ENCODE measurements at regions not wholly inside any gene's neighbourhood (a gene's known extent, or its start where the extent isn't known, plus 50 kb on each side); places are given as distances from the start of the nearest gene placed in this dataset.
"Not testable (repeated sequence)": the region's sequence is repeated elsewhere in the genome, so short reads cannot be mapped to it uniquely, and the experiment has no call there.

DNA sequence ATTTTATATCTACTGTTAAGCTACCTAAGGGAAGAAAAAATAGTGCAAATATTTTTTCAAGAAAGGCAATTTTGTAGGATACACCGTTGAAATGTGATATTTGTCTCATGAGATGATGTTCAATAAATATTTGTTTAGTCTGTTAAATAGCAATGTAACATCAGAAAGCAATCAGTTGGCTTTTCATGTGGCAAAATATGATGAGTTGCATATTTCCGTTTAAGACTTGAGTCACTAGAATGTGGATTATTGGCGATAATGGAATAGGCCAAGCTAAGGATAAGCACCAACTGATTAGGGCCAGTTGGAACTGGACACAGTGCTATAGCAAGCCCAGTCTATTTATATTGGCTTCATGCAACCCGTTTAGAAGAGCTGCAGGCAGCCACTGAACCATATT, 250.4 kb upstream of the SLC16A7 start:
- DNase-seq (ENCODE audit: low spot score): no peak

DNA sequence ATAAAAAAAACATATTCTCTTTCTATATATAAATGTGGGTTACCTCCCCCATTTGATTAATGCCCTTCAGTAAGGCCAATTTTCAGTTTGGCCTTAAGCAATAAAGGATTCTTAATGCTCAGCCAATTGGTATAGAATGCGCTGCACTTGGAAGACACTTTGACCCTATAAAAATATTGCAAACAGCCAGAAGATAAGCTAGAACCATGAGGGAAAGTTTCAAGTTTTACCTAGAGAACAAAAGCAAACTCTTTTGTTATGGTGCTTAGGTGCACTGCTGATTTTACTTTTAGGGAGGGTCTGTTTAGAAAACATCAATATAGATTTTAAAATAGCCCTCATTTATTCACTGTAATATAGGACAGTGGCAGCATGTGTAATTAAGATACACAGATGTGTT, 251.6 kb upstream of the SLC16A7 start:
- DNase-seq (ENCODE audit: low spot score): no peak

DNA sequence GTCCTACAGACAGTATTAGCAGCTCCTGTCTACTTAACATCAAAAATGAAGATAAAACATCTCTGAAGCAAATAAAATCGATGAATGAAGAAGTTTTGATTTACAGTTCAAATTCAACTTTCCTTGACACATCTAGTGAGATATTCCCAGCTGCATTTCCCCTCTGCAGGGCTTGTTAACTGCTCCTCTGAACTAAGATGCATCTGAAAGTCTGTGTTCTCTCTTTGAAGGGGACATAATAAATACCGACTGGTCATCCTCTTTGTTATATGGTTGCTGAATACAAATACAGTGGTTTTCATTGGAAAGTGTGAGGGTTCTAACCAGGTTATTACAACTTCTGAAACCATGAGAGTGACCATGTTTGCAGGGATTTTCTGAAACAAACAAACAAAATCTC, 266.4 kb upstream of the SLC16A7 start:
- no peak for DNase-seq (ENCODE audit: low spot score)

DNA sequence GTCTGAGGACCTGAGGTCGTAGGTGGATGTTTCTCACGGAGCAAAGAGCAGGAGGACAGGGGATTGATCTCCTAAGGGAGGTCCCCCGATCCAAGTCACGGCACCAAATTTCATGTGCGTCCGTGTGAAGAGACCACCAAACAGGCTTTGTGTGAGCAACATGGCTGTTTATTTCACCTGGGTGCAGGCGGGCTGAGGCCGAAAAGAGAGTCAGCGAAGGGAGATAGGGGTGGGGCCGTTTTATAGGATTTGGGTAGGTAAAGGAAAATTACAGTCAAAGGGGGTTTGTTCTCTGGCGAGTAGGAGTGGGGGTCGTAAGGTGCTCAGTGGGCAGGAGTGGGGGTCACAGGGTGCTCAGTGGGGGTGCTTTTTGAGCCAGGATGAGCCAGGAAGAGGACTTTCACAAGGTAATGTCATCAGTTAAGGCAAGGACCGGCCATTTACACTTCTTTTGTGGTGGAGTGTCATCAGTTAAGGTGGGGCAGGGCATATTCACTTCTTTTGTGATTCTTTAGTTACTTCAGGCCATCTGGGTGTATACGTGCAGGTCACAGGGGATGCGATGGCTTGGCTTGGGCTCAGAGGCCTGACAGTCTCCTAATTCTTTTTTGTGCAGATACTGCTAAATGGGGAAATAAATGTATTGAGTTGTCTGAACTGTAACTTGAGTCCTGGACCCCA, 267.3 kb upstream of the SLC16A7 start:
- not testable (repeated sequence) for DNase-seq (ENCODE audit: low spot score)

GRCh38 chr12:59326457-59326856, 269.4 kb upstream of the SLC16A7 start:
- DNase-seq (ENCODE audit: low spot score): not testable (repeated sequence)

- no peak for DNase-seq (ENCODE audit: low spot score)
Observed at GRCh38 chr12:59322473-59322872, 273.4 kb upstream of the SLC16A7 start.

GRCh38 chr12:59321278-59321677, 274.6 kb upstream of the SLC16A7 start:
- no peak for DNase-seq (ENCODE audit: low spot score)

GRCh38 chr12:59320112-59320511, 275.7 kb upstream of the SLC16A7 start:
- DNase-seq (ENCODE audit: low spot score): no peak

DNA sequence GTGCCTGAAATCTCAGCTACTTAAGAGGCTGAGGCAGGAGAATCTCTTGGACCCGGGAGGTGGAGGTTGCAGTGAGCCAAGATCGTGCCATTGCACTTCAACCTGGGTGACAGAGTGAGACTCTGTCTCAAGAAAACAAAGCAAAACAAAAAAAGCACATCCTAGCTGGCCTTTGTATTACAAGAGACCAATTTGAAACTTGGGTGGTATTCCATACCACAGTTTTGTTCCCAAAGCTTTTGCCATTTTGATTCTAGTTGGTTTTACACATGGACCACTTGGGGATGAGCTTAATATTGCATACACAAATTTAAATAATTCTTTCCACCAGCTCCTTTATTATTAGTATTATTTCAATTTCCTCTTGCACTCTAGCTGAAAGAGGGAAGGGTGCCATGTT, 276.9 kb upstream of the SLC16A7 start:
- DNase-seq (ENCODE audit: low spot score): no peak

DNA sequence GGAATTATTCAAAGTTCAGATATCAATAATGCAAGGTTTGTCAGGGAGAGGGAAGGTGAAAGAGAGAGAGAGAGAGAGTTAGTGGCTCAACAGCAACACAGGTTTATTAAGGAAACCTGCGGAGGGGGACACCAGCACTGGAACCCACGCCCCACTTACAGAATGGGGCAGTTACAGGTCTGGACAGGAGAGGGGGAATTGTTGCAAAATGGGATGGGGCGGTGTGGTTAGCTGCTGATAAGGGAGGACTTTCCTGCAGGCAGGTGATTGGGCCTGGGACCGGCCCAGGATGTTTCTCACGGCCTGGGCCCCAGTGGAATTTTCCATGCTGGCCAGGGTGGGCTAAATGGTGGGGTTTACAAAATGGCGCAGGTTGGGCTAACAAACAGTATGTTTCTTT, 278.2 kb upstream of the SLC16A7 start:
- DNase-seq (ENCODE audit: low spot score): no peak

DNA sequence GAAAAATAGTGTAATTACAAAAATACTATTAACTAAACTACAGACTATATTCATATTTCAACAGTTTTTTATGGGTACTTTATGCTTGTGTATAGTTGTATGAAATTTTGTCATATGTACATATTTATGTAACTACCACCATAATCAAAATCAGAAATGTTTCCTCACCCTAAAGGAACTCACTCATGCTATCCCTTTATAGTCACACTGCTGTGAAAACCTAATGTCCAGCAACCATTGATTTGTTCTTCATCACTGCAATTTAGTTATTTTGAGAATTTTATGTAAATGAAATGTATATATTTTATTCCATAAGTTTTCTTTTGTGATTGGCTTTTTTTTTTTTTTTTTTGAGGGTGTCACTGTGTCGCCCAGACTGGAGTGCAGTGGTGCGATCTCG, 278.9 kb upstream of the SLC16A7 start:
- DNase-seq (ENCODE audit: low spot score): no peak

DNA sequence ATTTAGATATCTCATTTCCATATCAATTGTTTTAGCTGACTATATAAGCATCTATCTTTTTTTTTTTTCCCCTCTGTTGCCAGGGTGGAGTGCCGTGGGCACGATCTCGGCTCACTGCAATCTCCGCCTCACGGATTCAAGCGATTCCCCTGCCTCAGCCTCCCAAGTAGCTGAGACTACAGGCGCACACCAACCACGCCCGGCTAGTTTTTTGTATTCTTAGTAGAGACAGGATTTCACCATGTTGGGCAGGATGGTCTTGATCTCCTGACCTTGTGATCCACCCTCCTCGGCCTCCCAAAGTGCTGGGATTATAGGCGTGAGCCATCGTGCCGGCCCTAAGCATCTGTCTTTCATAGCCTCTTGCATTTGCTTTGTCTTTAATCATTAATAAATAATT, 279.5 kb upstream of the SLC16A7 start:
- not testable (repeated sequence) for DNase-seq (ENCODE audit: low spot score)

DNA sequence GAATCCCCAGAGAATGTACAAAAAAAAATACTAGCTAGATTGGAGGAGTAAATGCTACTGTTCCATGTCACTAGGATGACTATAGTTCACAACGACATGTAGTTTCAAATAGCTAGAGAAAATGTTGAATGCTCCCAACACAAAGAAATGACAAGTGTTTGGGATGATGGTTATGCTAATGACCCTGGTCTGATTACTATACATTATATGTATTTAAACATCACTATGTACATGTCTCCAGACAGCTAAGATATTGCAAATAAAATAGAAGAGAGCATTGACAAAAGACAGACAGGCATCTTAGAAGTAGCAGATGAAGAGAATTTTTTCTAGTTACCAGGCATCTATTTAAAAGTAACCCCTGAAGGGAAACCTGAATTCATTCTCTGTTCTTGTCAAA, 281.6 kb upstream of the SLC16A7 start:
- no peak for DNase-seq (ENCODE audit: low spot score)

- DNase-seq (ENCODE audit: low spot score): no peak
Observed at GRCh38 chr12:59304077-59304721, 291.6 kb upstream of the SLC16A7 start.

GRCh38 chr12:59298296-59298695, 297.5 kb upstream of the SLC16A7 start:
- no peak for DNase-seq (ENCODE audit: low spot score)

GRCh38 chr12:59294221-59294620, 301.6 kb upstream of the SLC16A7 start:
- no peak for DNase-seq (ENCODE audit: low spot score)

DNA sequence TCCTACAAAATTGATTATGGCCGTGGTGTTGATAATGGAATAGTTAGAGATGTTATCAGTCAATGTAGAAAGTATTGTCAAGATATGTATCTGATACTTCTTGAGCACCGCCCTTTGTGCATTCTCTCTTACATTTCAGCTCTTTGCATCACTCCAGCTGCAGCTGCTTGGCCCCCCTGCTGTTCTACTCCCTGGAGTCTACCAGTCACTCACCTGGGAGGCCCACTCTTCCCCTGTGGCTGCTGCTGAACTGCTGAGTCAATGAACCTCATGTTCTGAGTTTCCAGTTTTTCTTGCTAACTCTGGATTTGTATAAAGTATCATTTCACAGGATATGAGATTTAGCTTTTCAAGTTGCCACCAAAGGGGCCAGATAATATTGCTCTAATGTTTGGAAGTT, 312.8 kb upstream of the SLC16A7 start:
- no peak for DNase-seq (ENCODE audit: low spot score)

GRCh38 chr12:59273561-59273960, 322.3 kb upstream of the SLC16A7 start:
- not testable (repeated sequence) for DNase-seq (ENCODE audit: low spot score)

DNA sequence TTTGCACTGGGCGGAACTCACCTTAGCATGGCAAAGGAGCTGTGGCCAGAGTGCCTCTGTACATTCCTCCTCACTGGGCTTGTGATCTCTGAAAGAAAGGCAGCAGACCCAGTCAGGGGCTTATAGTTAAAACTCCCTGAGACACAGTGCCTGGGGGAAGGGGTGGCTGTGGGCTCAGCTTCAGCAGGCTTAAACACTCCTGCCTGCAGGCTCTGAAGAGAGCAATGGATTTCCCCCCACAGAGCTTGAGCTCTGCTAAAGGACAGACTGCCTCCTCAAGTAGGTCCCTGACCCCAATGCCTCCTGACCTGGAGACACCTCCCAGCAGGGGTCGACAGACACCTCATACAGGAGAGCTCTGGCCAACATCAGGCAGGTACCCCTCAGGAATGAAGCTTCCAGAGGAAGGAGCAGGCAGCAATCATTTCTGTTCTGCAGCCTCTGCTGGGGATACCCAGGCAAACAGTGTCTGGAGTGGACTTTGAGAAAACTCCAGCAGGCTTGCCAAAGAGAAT, 327.5 kb upstream of the SLC16A7 start:
- DNase-seq (ENCODE audit: low spot score): no peak

DNA sequence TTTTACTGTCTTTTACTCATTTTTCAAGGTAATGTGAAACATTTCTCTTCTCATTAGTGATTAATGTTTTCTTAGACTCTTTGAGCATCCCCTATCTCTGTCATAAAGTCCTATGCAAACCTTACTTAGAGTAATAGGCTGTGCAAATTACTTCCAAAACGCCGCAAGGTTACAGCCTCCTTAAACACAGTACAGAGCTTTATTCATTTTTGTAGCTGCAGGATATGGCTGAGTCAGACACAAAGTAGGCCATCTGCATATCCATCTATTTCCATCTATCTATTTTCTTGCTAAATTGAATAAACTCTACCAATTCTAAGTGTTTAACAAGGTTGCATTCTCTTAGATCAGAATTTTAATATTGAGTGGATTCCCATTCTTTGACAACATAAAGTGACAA, 335.6 kb upstream of the SLC16A7 start:
- DNase-seq (ENCODE audit: low spot score): no peak

DNA sequence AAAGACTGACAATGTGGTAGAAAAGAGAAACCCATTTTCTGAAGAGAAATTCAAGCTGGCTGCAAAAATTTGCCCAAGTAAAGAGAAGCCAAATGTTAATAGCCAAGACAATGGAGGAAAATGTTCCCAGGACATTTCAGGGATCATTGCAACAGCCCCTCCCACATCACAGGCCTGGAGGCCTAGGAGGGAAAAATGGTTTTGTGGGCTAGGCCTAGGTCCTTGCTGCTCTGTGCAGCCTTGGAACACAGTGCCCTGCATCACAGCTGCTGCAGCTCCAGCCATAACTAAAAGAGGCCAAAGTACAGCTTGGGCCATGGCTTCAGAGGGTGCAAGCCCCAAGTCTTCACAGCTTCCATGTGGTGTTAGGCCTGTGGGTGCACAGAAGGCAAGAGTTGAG, 332.4 kb upstream of the LRIG3 start:
- no peak for DNase-seq (ENCODE audit: low spot score)

DNA sequence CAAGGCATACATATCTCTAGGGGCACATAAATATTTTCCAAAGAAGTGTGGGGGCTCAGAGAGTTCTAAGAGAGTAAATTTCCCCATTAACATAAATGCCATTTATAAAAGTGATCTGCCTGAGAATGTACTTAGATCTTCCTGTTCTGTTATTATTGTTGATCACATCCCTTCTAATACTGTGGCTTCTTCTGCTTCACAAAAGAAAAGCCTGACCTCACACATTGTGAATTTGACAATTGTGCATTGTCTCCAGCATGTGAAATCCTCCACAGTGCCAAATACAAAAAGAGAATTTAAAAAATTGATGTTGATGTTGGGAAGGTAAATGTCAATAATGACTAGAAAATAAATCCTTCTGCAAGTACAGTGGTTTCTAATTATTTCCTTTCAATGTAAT, 330.5 kb upstream of the LRIG3 start:
- no peak for DNase-seq (ENCODE audit: low spot score)

- no peak for DNase-seq (ENCODE audit: low spot score)
Observed at GRCh38 chr12:59240048-59240447, 319.7 kb upstream of the LRIG3 start.

- no peak for DNase-seq (ENCODE audit: low spot score)
Observed at GRCh38 chr12:59234391-59234790, 314.1 kb upstream of the LRIG3 start.
